Neural progenitor cell (in vitro differentiated cells): ENCODE measurements at regions not wholly inside any gene's neighbourhood (a gene's known extent, or its start where the extent isn't known, plus 50 kb on each side); places are given as distances from the start of the nearest gene placed in this dataset.

Experiments
- CTCF ChIP-seq: fragments of 200-600 bp; sonication (generic); IDR thresholded peaks from 2 replicates; pipeline ENCODE4 v1.5.1; 2017; ENCODE audit warnings: antibody characterized with exemption, mild to moderate bottlenecking
- EZH2 ChIP-seq: fragments of 200-600 bp; sonication (generic); IDR thresholded peaks from 2 replicates; pipeline ENCODE4 v1.6.1; 2017; ENCODE audit warnings: antibody characterized with exemption, mild to moderate bottlenecking, moderate library complexity
- EZH2phosphoT487 ChIP-seq: fragments of 200-600 bp; sonication (generic); IDR thresholded peaks from 2 replicates; pipeline ENCODE4 v1.6.1; 2017; ENCODE audit warnings: antibody characterized with exemption

GRCh38 chr2:51667679-51668078 lies 635.7 kb upstream of the NRXN1 start:
- TF ChIP-seq EZH2 (no peak), CTCF (no peak), EZH2phosphoT487 (no peak)
